ENCODE measurements at regions not wholly inside any gene's neighbourhood (a gene's known extent, or its start where the extent isn't known, plus 50 kb on each side); places are given as distances from the start of the nearest gene placed in this dataset.

DNA sequence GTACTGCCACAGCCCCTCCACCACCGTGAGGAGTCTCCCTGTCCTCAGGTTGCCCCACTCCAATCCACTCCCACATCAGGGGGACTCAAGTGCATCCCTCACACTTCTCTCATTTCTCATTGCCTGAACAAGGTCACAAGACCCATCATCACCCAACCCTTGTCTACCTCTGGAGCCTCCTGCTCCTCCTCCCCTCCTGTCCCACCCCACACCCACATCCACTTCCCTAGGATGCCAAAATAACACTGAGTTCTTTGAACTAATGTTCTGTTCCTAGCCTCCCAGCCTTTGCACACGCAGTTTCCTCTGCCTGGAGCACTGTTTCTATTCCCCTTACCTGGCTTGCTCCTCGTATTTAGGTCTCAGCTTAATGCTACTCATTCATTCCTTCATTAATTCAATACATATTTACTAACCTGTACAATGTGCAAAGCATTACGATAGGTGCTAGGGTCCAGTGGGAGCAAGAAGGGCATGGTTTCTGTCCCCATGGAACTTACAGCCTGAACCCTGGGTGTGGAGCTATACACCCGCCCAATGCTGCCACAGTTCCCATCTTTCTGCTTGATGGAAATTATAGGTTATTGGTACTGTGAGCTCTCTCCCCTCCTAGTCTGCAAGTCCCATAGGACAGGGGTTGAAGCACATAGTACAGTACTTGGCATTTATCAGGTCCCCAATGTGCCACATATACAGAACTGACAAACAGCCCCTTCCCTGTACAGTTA lies 96.1 kb upstream of the GRIK3 start:
- 59% methylated on average over 5 of the region's 5 CpGs for WGBS
- no peak overlapping the region for H3K27ac ChIP-seq
- no peak for TF ChIP-seq EP300 (IDR thresholded peaks at IDR 0.05)
- TF ChIP-seq, protein P1, sequence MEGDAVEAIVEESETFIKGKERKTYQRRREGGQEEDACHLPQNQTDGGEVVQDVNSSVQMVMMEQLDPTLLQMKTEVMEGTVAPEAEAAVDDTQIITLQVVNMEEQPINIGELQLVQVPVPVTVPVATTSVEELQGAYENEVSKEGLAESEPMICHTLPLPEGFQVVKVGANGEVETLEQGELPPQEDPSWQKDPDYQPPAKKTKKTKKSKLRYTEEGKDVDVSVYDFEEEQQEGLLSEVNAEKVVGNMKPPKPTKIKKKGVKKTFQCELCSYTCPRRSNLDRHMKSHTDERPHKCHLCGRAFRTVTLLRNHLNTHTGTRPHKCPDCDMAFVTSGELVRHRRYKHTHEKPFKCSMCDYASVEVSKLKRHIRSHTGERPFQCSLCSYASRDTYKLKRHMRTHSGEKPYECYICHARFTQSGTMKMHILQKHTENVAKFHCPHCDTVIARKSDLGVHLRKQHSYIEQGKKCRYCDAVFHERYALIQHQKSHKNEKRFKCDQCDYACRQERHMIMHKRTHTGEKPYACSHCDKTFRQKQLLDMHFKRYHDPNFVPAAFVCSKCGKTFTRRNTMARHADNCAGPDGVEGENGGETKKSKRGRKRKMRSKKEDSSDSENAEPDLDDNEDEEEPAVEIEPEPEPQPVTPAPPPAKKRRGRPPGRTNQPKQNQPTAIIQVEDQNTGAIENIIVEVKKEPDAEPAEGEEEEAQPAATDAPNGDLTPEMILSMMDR (IDR thresholded peaks at IDR 0.05) = no peak
- TF ChIP-seq POLR2AphosphoS5 (IDR thresholded peaks at IDR 0.05) = no peak
- no peak for TF ChIP-seq POLR2A (IDR thresholded peaks at IDR 0.05)
- no peaks in the 10 kb centered on the region for H3K9me3 ChIP-seq
- H3K27me3 ChIP-seq = peaks cover 34% of the 10 kb centered on the region
- DNase-seq (ENCODE audit: low spot score in 2 of 2) = no peak
- H3K36me3 ChIP-seq = no peaks in the 10 kb centered on the region
- no peaks in the 10 kb centered on the region for H3K4me1 ChIP-seq
- no peak overlapping the region for H3K4me3 ChIP-seq

DNA sequence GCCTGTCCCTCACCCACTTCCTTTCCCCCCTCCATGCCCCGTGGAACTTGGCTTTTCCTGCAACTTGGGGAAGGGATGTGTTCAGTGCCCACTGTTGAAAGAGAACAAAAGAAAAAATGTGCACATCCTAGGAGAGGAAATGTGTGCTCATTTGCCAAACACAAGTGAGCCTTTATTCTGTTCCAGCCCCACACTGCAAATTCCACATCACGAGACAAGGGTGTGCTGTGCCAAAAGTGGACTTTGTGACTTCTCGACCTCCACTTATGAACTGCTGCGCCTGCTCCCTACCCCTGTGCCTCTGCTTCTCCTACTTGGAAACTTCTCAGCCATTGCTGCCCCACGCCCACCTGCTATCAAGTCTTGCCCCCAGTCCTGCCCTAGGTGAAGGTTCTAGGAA lies 97.0 kb upstream of the GRIK3 start:
- no peaks in the 10 kb centered on the region for H3K9me3 ChIP-seq
- no peak for DNase-seq (ENCODE audit: low spot score in 2 of 2)
- 66% methylated on average over 5 of the region's 5 CpGs for WGBS
- TF ChIP-seq, protein P1 (IDR thresholded peaks at IDR 0.05) = no peak
- TF ChIP-seq POLR2AphosphoS5 (IDR thresholded peaks at IDR 0.05) = no peak
- TF ChIP-seq EP300 (IDR thresholded peaks at IDR 0.05) = no peak
- TF ChIP-seq POLR2A (IDR thresholded peaks at IDR 0.05) = no peak
- H3K36me3 ChIP-seq = no peaks in the 10 kb centered on the region
- no peak overlapping the region for H3K4me3 ChIP-seq
- H3K27me3 ChIP-seq = peaks cover 39% of the 10 kb centered on the region
- no peaks in the 10 kb centered on the region for H3K4me1 ChIP-seq
- no peak overlapping the region for H3K27ac ChIP-seq

DNA sequence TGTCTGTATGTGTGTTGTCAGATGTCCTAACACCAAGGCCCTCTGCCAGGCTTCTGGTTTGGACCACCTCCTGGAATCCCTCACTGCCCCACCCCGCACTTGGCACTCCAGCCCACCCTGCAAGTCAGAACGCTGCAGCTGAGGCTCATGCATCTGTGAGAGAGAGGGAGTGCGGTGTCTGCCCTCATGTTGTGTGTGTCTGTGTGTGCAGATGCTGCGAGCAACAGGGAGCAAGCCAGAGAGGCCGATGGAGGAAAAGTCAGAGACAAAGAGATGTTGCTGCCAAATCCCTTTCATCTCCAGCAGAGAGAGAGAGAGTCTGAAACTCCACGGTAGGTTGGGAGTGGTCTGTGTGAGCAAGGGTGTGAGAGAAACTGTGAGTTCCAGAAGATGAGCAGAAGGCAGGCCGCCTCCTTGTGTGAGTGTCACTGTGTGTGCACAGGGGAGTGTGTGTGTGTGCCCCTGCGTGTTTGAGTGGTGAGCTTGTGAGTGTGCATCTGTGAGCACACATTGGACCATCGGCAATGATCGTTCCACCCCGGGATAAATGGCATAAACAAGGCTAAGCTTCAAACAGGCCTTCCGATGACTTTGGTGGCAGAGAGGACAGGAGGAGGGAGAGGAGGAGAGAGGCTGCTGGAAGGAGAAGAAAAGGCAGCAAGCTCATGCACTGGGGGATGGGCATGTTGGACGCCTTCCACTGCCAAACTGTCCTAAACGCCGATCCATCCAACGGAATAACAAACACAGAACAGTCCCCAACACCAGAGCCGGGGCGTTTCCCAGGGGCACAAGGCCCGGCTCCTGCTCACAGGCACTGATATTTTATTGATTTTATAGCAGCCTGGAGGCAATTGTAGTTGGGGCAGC lies 99.2 kb upstream of the GRIK3 start:
- DNase-seq (ENCODE audit: low spot score in 2 of 2) = no peak
- no peak for TF ChIP-seq POLR2AphosphoS5 (IDR thresholded peaks at IDR 0.05)
- TF ChIP-seq, protein P1 (IDR thresholded peaks at IDR 0.05) = no peak
- no peak for TF ChIP-seq POLR2A (IDR thresholded peaks at IDR 0.05)
- no peak for TF ChIP-seq EP300 (IDR thresholded peaks at IDR 0.05)
- H3K27me3 ChIP-seq = peaks cover 27% of the 10 kb centered on the region
- no peak overlapping the region for H3K4me3 ChIP-seq
- no peak overlapping the region for H3K27ac ChIP-seq
- WGBS = 59% methylated on average over 19 of the region's 19 CpGs
- no peaks in the 10 kb centered on the region for H3K36me3 ChIP-seq
- no peaks in the 10 kb centered on the region for H3K4me1 ChIP-seq
- no peaks in the 10 kb centered on the region for H3K9me3 ChIP-seq

DNA sequence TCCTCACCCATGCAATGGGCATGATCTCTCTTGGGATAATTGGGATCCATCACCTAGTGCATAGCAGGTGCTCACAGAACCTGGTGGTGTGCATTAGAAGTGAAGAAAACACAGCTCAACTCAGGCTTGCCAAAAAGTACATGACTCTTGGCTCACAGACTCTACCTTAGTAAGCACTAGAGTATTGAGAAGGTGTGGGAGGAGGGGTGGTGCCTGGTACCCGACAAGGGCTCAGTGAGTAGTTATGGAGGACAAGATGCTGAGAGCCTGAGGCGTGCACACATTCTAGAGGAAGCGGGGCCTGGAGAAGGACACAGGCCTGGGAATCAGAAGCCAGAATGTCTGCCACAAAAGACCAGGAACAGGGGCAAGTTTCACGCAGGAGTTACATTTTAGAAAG lies 100.3 kb upstream of the GRIK3 start:
- no peak overlapping the region for H3K27ac ChIP-seq
- H3K27me3 ChIP-seq = peaks cover 27% of the 10 kb centered on the region
- no peaks in the 10 kb centered on the region for H3K9me3 ChIP-seq
- H3K36me3 ChIP-seq = no peaks in the 10 kb centered on the region
- TF ChIP-seq POLR2AphosphoS5 (IDR thresholded peaks at IDR 0.05) (no peak), POLR2A (IDR thresholded peaks at IDR 0.05) (no peak), EP300 (IDR thresholded peaks at IDR 0.05) (no peak)
- TF ChIP-seq, protein P1 (IDR thresholded peaks at IDR 0.05) = no peak
- no peak overlapping the region for H3K4me3 ChIP-seq
- 78% methylated on average over 4 of the region's 4 CpGs for WGBS
- H3K4me1 ChIP-seq = no peaks in the 10 kb centered on the region
- DNase-seq (ENCODE audit: low spot score in 2 of 2) = no peak

DNA sequence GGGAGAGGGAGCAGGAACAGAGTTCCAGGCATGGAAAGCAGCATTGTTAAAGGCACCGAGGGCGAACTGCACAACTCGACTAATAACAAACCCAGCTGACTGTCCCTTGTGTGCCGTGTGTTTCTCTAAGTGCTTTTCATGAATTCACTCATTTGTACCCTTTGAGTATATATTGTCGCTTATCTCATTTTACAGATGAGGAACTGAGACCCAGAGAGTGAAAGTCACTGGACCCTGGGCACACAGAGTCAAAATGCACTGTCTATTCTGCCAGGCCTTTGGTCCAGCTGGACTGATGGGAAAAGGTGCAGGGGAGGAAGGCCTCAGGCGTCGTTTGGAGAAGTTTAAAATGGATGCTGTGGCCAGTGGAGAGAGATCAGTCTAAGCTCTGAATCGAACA lies 100.7 kb upstream of the GRIK3 start:
- Histone ChIP-seq H3K27me3 (peaks cover 27% of the 10 kb centered on the region), H3K36me3 (no peaks in the 10 kb centered on the region), H3K4me3 (no peak overlapping the region), H3K4me1 (no peaks in the 10 kb centered on the region), H3K9me3 (no peaks in the 10 kb centered on the region), H3K27ac (no peak overlapping the region)
- no peak for DNase-seq (ENCODE audit: low spot score in 2 of 2)
- TF ChIP-seq POLR2AphosphoS5 (IDR thresholded peaks at IDR 0.05) = no peak
- TF ChIP-seq POLR2A (IDR thresholded peaks at IDR 0.05) = no peak
- TF ChIP-seq EP300 (IDR thresholded peaks at IDR 0.05) = no peak
- TF ChIP-seq, protein P1 (IDR thresholded peaks at IDR 0.05) = no peak
- WGBS = 81% methylated on average over 8 of the region's 8 CpGs
